IMR-90 (cell line): ENCODE measurements at regions not wholly inside any gene's neighbourhood (a gene's known extent, or its start where the extent isn't known, plus 50 kb on each side); places are given as distances from the start of the nearest gene placed in this dataset.

Experiments used
- ATAC-seq: fragments of 200-7000 bp; cut with Tn5 transposase; 2 replicates; pipeline ENCODE4 v1.9.1; 2020; ENCODE audit warnings: low read depth, mild to moderate bottlenecking, moderate library complexity
- BruUV-seq: library from RNA; stranded (reverse); fragments of 400-500 nt; replicated peaks from 2 replicates; lab custom pipeline; 2021; lab: Mats Ljungman, UMichigan
- CTCF ChIA-PET: fragments of 300-600 bp; formaldehyde crosslinking; extraction: SDS; loops from one replicate; lab custom pipeline; 2021; ENCODE audit warnings: antibody characterized with exemption; lab: Yijun Ruan, JAX
- POLR2A ChIA-PET: fragments of 300-600 bp; sonication (Branson Sonifier 250); formaldehyde crosslinking; loops from one replicate; lab custom pipeline; 2022; ENCODE audit warnings: antibody characterized with exemption; ENCODE audit not compliant: unreplicated experiment; lab: Charles Lee
- DNase-seq: peaks from one replicate; pipeline ENCODE4 v3.0.0; 2013
- H2AFZ ChIP-seq: replicated peaks from 2 replicates; pipeline ENCODE3; 2013; ENCODE audit warnings: low read length, mild to moderate bottlenecking; ENCODE audit not compliant: poor library complexity
- H2AK5ac ChIP-seq: 2 replicates; pipeline ENCODE4 v1.6.1; 2013; ENCODE audit warnings: low read depth, low read length, inconsistent platforms
- H2AK9ac ChIP-seq: replicated peaks from 2 replicates; pipeline ENCODE3; 2013; ENCODE audit warnings: mild to moderate bottlenecking, low read depth, low read length, moderate library complexity; ENCODE audit not compliant: poor library complexity
- H2BK120ac ChIP-seq: 2 replicates; pipeline ENCODE4 v1.6.1; 2013; ENCODE audit warnings: low read depth, low read length, inconsistent platforms
- H2BK15ac ChIP-seq: 3 replicates; pipeline ENCODE4 v1.6.1; 2013; ENCODE audit warnings: low read depth, low read length, inconsistent platforms
- H2BK20ac ChIP-seq: 2 replicates; pipeline ENCODE4 v1.6.1; 2013; ENCODE audit warnings: low read depth, mild to moderate bottlenecking, inconsistent platforms, low read length, moderate library complexity
- H2BK5ac ChIP-seq: 2 replicates; pipeline ENCODE4 v1.6.1; 2013; ENCODE audit warnings: mild to moderate bottlenecking, low read depth, low read length, inconsistent platforms; ENCODE audit not compliant: poor library complexity, severe bottlenecking
- H3K14ac ChIP-seq: replicated peaks from 2 replicates; pipeline ENCODE4 v1.6.1; 2013; ENCODE audit warnings: low read depth, low read length, inconsistent platforms
- H3K18ac ChIP-seq: 2 replicates; pipeline ENCODE4 v1.6.1; 2013; ENCODE audit warnings: low read depth, low read length, control low read depth
- H3K23ac ChIP-seq: 2 replicates; pipeline ENCODE4 v1.6.1; 2013; ENCODE audit warnings: low read depth, low read length, inconsistent platforms
- H3K27ac ChIP-seq: 2 replicates; pipeline ENCODE4 v1.5.1; 2013; ENCODE audit warnings: mild to moderate bottlenecking, control low read depth, low read length; ENCODE audit not compliant: insufficient read depth
- H3K27me3 ChIP-seq: 2 replicates; pipeline ENCODE4 v1.6.1; 2013; ENCODE audit warnings: low read length; ENCODE audit not compliant: control insufficient read depth, insufficient read depth
- H3K36me3 ChIP-seq: 2 replicates; pipeline ENCODE4 v1.6.1; 2013; ENCODE audit warnings: low read length, mixed read lengths; ENCODE audit not compliant: control insufficient read depth, insufficient read depth
- H3K4ac ChIP-seq: 2 replicates; pipeline ENCODE4 v1.6.1; 2013; ENCODE audit warnings: low read depth, low read length, inconsistent platforms
- H3K4me1 ChIP-seq: 2 replicates; pipeline ENCODE4 v1.6.1; 2013; ENCODE audit warnings: low read length, mixed read lengths; ENCODE audit not compliant: control insufficient read depth, insufficient read depth
- H3K4me2 ChIP-seq: 2 replicates; pipeline ENCODE4 v1.6.1; 2013; ENCODE audit warnings: low read depth, mild to moderate bottlenecking, control low read depth, low read length, moderate library complexity
- H3K4me3 ChIP-seq: 2 replicates; pipeline ENCODE4 v1.5.1; 2013; ENCODE audit warnings: low read depth, mild to moderate bottlenecking, control low read depth, low read length, moderate library complexity; ENCODE audit not compliant: insufficient read depth
- H3K56ac ChIP-seq: 2 replicates; pipeline ENCODE4 v1.6.1; 2013; ENCODE audit warnings: low read length, inconsistent platforms; ENCODE audit not compliant: insufficient read depth; ENCODE audit errors: extremely low read depth
- H3K79me1 ChIP-seq, 2 experiments: 2 replicates each; pipeline ENCODE4 v1.6.1; 2013; ENCODE audit warnings: low read length in 2 of 2, inconsistent platforms in 1 of 2, low read depth in 1 of 2
- H3K9ac ChIP-seq: 2 replicates; pipeline ENCODE4 v1.6.1; 2013; ENCODE audit warnings: low read depth, low read length, control low read depth
- H3K9me1 ChIP-seq: 2 replicates; pipeline ENCODE4 v1.6.1; 2013; ENCODE audit warnings: low read length, inconsistent platforms; ENCODE audit not compliant: insufficient read depth
- H3K9me3 ChIP-seq: 2 replicates; pipeline ENCODE4 v1.6.1; 2013; ENCODE audit warnings: low read length; ENCODE audit not compliant: control insufficient read depth, insufficient read depth
- H4K20me1 ChIP-seq: 2 replicates; pipeline ENCODE4 v1.6.1; 2013; ENCODE audit warnings: low read length, inconsistent platforms; ENCODE audit not compliant: insufficient read depth
- H4K5ac ChIP-seq: 2 replicates; pipeline ENCODE4 v1.6.1; 2013; ENCODE audit warnings: mild to moderate bottlenecking, low read depth, low read length, control low read depth
- H4K8ac ChIP-seq, 2 experiments: 2 replicates each; pipeline ENCODE4 v1.6.1; 2013; ENCODE audit warnings: low read depth in 2 of 2, low read length in 2 of 2, control low read depth in 1 of 2, inconsistent platforms in 1 of 2
- H4K91ac ChIP-seq: 2 replicates; pipeline ENCODE4 v1.6.1; 2013; ENCODE audit warnings: low read depth, low read length, inconsistent platforms; ENCODE audit not compliant: insufficient read depth
- NFE2L2 ChIP-seq: fragments of 150-350 bp; IDR thresholded peaks from 2 replicates; pipeline ENCODE4 v1.6.1; 2016; ENCODE audit warnings: low read depth, mild to moderate bottlenecking, low read length
- WGBS, 2 experiments: methylation state at CpG; one replicate each; pipeline versions ENCODE4 v1.1.5 to v1.1.7; 2013; ENCODE audit warnings: missing lambda C conversion rate in 2 of 2; ENCODE audit not compliant: insufficient read length in 1 of 2; ENCODE audit errors: extremely low coverage in 2 of 2; 5-methylcytosine and 5-hydroxymethylcytosine counted together
- dilution Hi-C: fragments of 300-500 bp; cut with HindIII; formaldehyde crosslinking; loops from one replicate; pipeline ENCODE4 v1.14.3; 2018; ENCODE audit warnings: low sequenced_read_pairs; ENCODE audit not compliant: unreplicated experiment
- in situ Hi-C: fragments of 300-500 bp; cut with MboI; formaldehyde crosslinking; loops from 3 replicates; pipeline ENCODE4 v1.14.3; 2019; ENCODE audit warnings: low sequenced_read_pairs, inconsistent platforms, mixed read lengths
- intact Hi-C: fragments of 100-400 bp; cut with micrococcal nuclease; formaldehyde crosslinking; loops from 2 replicates; pipeline ENCODE4 v1.10.0; 2022

GRCh38 chr6:15853259-15853658, 190.4 kb upstream of the DTNBP1 start:
- Histone ChIP-seq H2AFZ (no peak overlapping the region), H2AK5ac (no peak overlapping the region), H4K20me1 (no peaks in the 10 kb centered on the region), H3K56ac (no peak overlapping the region), H3K9me3 (no peaks in the 10 kb centered on the region), H3K18ac (no peak overlapping the region), H3K79me1 (no peaks in the 10 kb centered on the region), H4K91ac (no peak overlapping the region), H4K5ac (no peak overlapping the region), H3K23ac (no peak overlapping the region), H2BK15ac (no peak overlapping the region), H3K9me1 (no peaks in the 10 kb centered on the region), H3K4me1 (no peaks in the 10 kb centered on the region), H2AK9ac (no peak overlapping the region), H3K4me2 (no peak overlapping the region), H3K27me3 (peaks cover 3% of the 10 kb centered on the region), H3K36me3 (no peaks in the 10 kb centered on the region), H3K9ac (no peak overlapping the region), H2BK5ac (no peak overlapping the region), H4K8ac (no peak overlapping the region), H3K14ac (no peak overlapping the region), H3K4ac (no peak overlapping the region), H2BK120ac (no peak overlapping the region), H3K27ac (no peak overlapping the region), H3K4me3 (no peak overlapping the region), H2BK20ac (no peak overlapping the region)
- TF ChIP-seq NFE2L2: no peak
- DNase-seq: no peak
- intact Hi-C loops (no loop called here), in situ Hi-C loops (no loop called here), dilution Hi-C loops (no loop called here)
- BruUV-seq: no TSS peak
- ChIA-PET POLR2A (no interaction called here), CTCF (interaction anchor here (0.6 kb wide), 1 partner anchor 192 kb away, joined by 4 read pairs; no protein-coding TSS in a partner anchor)
- WGBS, 2 experiments: no CpG with 5 or more reads among the region's 1 CpG
- no peak for ATAC-seq
